GM23338 (cell line): ENCODE measurements at regions not wholly inside any gene's neighbourhood (a gene's known extent, or its start where the extent isn't known, plus 50 kb on each side); places are given as distances from the start of the nearest gene placed in this dataset.

ENCODE experiments used
- ATAC-seq: fragments of 200-7000 bp; cut with Tn5 transposase; 3 replicates; pipeline ENCODE4 v1.9.1; 2020
- DNase-seq: peaks from one replicate; pipeline ENCODE4 v3.0.0-alpha.2; 2015; ENCODE audit warnings: low spot score
- H2AFZ ChIP-seq: fragments of 200-600 bp; sonication (generic); 2 replicates; pipeline ENCODE4 v1.8.0; 2016; ENCODE audit warnings: antibody characterized with exemption, mild to moderate bottlenecking, moderate library complexity
- H3F3A ChIP-seq: fragments of 200-600 bp; sonication (generic); replicated peaks from 2 replicates; pipeline ENCODE4 v1.8.0; 2017; ENCODE audit warnings: antibody characterized with exemption, mixed run types, low read depth
- H3K27ac ChIP-seq: fragments of 200-600 bp; sonication (generic); 2 replicates; pipeline ENCODE4 v1.6.1; 2016; ENCODE audit warnings: low read depth
- H3K27me3 ChIP-seq: fragments of 200-600 bp; sonication (generic); 2 replicates; pipeline ENCODE4 v1.8.0; 2016; ENCODE audit warnings: mild to moderate bottlenecking, mixed run types, moderate library complexity; ENCODE audit not compliant: insufficient read depth
- H3K36me3 ChIP-seq: fragments of 200-600 bp; sonication (generic); 2 replicates; pipeline ENCODE4 v1.8.0; 2016; ENCODE audit warnings: mild to moderate bottlenecking; ENCODE audit not compliant: insufficient read depth
- H3K4me1 ChIP-seq: fragments of 200-600 bp; sonication (generic); 2 replicates; pipeline ENCODE4 v1.8.0; 2016; ENCODE audit warnings: mild to moderate bottlenecking, moderate library complexity; ENCODE audit not compliant: insufficient read depth
- H3K4me2 ChIP-seq: fragments of 200-600 bp; sonication (generic); 2 replicates; pipeline ENCODE4 v1.7.1; 2017; ENCODE audit warnings: mixed run types
- H3K4me3 ChIP-seq: fragments of 200-600 bp; sonication (generic); 2 replicates; pipeline ENCODE4 v1.6.1; 2016; ENCODE audit warnings: mixed run types
- H3K79me2 ChIP-seq: fragments of 200-600 bp; sonication (generic); replicated peaks from 2 replicates; pipeline ENCODE4 v1.8.0; 2017; ENCODE audit warnings: mild to moderate bottlenecking; ENCODE audit not compliant: insufficient read depth
- H3K9me2 ChIP-seq: fragments of 200-600 bp; sonication (generic); 2 replicates; pipeline ENCODE4 v1.8.0; 2017; ENCODE audit not compliant: insufficient read depth
- H4K20me1 ChIP-seq: fragments of 200-600 bp; sonication (generic); replicated peaks from 2 replicates; pipeline ENCODE4 v1.8.0; 2017; ENCODE audit warnings: mild to moderate bottlenecking; ENCODE audit not compliant: insufficient read depth
- H3K27ac Mint-ChIP-seq: 2 replicates; pipeline ENCODE4 v1.8.0; 2020; ENCODE audit warnings: inconsistent platforms, mild to moderate bottlenecking, moderate library complexity, mixed read lengths
- H3K27me3 Mint-ChIP-seq: 3 replicates; pipeline ENCODE4 v1.8.0; 2022; ENCODE audit warnings: low read depth, mild to moderate bottlenecking, moderate library complexity, mixed read lengths, inconsistent platforms; ENCODE audit not compliant: insufficient read depth, poor library complexity
- H3K36me3 Mint-ChIP-seq: 3 replicates; pipeline ENCODE4 v1.8.0; 2021; ENCODE audit warnings: low read depth, mild to moderate bottlenecking, inconsistent platforms, moderate library complexity, mixed read lengths
- H3K4me1 Mint-ChIP-seq: 3 replicates; pipeline ENCODE4 v1.8.0; 2020; ENCODE audit warnings: mild to moderate bottlenecking, inconsistent platforms, mixed read lengths
- H3K4me3 Mint-ChIP-seq: 3 replicates; pipeline ENCODE4 v1.8.0; 2021; ENCODE audit warnings: moderate library complexity, mild to moderate bottlenecking, inconsistent platforms, mixed read lengths
- H3K9me3 Mint-ChIP-seq: 3 replicates; pipeline ENCODE4 v1.8.0; 2020; ENCODE audit warnings: moderate library complexity, mild to moderate bottlenecking, inconsistent platforms, mixed read lengths
- CREB1 ChIP-seq: fragments of 250-450 bp; sonication (Bioruptor Pico); IDR thresholded peaks from 2 replicates; pipeline ENCODE4 v1.5.0; 2020; ENCODE audit warnings: low read depth, mild to moderate bottlenecking, moderate library complexity
- ETS1 ChIP-seq: IDR thresholded peaks from 2 replicates; pipeline ENCODE4 v1.6.1; 2016; ENCODE audit warnings: antibody characterized with exemption
- EZH2 ChIP-seq: fragments of 200-600 bp; sonication (generic); IDR thresholded peaks from one replicate; pipeline ENCODE4 v1.8.0; 2017; ENCODE audit warnings: antibody characterized with exemption, mild to moderate bottlenecking, low read depth; ENCODE audit not compliant: unreplicated experiment
- EZH2phosphoT487 ChIP-seq: fragments of 200-600 bp; sonication (generic); IDR thresholded peaks from one replicate; pipeline ENCODE4 v1.8.1; 2018; ENCODE audit warnings: antibody characterized with exemption; ENCODE audit not compliant: unreplicated experiment
- JUNB ChIP-seq: IDR thresholded peaks from one replicate; pipeline ENCODE4 v1.6.1; 2016; ENCODE audit warnings: antibody characterized with exemption; ENCODE audit not compliant: unreplicated experiment
- NANOG ChIP-seq: IDR thresholded peaks from 2 replicates; pipeline ENCODE4 v1.6.1; 2016; ENCODE audit warnings: antibody characterized with exemption, borderline replicate concordance
- POLR2AphosphoS5 ChIP-seq: IDR thresholded peaks from 2 replicates; pipeline ENCODE4 v1.6.1; 2016; ENCODE audit warnings: antibody characterized with exemption, low read depth
- STAT1 ChIP-seq: IDR thresholded peaks from one replicate; pipeline ENCODE4 v1.6.1; 2016; ENCODE audit warnings: antibody characterized with exemption; ENCODE audit not compliant: unreplicated experiment
- ZNF114 ChIP-seq: fragments of 250-450 bp; sonication (Bioruptor Pico); IDR thresholded peaks from 2 replicates; pipeline ENCODE4 v1.5.0; 2020; ENCODE audit warnings: mild to moderate bottlenecking, moderate library complexity
- ZNF331 ChIP-seq: fragments of 250-450 bp; sonication (Bioruptor Pico); IDR thresholded peaks from 2 replicates; pipeline ENCODE4 v1.5.0; 2020; ENCODE audit warnings: low read depth, mild to moderate bottlenecking, moderate library complexity
- ZNF462 ChIP-seq: fragments of 250-450 bp; sonication (Bioruptor Pico); IDR thresholded peaks from 2 replicates; pipeline ENCODE4 v1.5.0; 2020; ENCODE audit warnings: mild to moderate bottlenecking, moderate library complexity
- TF ChIP-seq, protein P1 (sequence below), 2 experiments: fragments of 200-600 bp in 1 of 2; sonication (generic) in 1 of 2; conservative IDR thresholded peaks; 2 replicates each; pipeline versions ENCODE4 v1.5.1 to v1.6.1; 2016 to 2017; ENCODE audit warnings: antibody characterized with exemption in 2 of 2, low read depth in 2 of 2, mild to moderate bottlenecking in 2 of 2, moderate library complexity in 1 of 2
- TF ChIP-seq, protein P2 (sequence below): IDR thresholded peaks from one replicate; pipeline ENCODE4 v1.6.1; 2018; ENCODE audit warnings: antibody characterized with exemption; ENCODE audit not compliant: unreplicated experiment

DNA sequence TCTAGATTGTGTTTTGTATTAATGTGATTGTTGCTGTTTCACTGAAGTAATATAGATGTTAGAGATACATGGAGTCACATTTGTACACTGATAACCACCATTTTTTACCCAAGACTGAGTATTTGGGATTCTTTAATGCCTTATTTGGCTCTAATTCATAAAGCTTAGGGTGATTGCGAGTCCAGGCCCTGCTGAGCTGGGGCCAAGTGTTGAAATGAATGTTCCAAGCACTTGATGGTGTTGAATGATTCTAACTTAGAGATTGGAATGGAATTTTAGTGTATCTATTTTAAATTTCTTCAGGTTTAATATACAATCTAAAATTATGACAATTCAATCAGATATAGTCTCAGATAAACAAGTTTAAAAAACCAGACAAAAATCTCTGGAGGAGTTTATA, 329.4 kb upstream of the SLC35B3 start:
- Histone ChIP-seq H3K36me3 (no peaks in the 10 kb centered on the region), H3K27me3 (no peaks in the 10 kb centered on the region), H3K4me3 (no peak overlapping the region), H3K27ac (no peak overlapping the region), H3K9me2 (no peaks in the 10 kb centered on the region), H3K79me2 (no peaks in the 10 kb centered on the region), H3K4me2 (no peak overlapping the region), H2AFZ (no peak overlapping the region), H3K4me1 (peaks cover 3% of the 10 kb centered on the region; the same call in 1 of the 2 replicates), H3F3A (no peaks in the 10 kb centered on the region), H4K20me1 (no peaks in the 10 kb centered on the region)
- H3K36me3 Mint-ChIP-seq = no peaks in the 10 kb centered on the region
- no peak overlapping the region for H3K4me3 Mint-ChIP-seq
- H3K27me3 Mint-ChIP-seq = peaks cover under 1% of the 10 kb centered on the region
- H3K27ac Mint-ChIP-seq = no peak overlapping the region
- peaks cover 2% of the 10 kb centered on the region; the same call in 1 of the 3 replicates for H3K9me3 Mint-ChIP-seq
- DNase-seq (no peak), ATAC-seq (no peak)
- TF ChIP-seq POLR2AphosphoS5 (no peak), NANOG (no peak), STAT1 (no peak), ZNF462 (CRISPR knock-in tag) (no peak), EZH2phosphoT487 (no peak), JUNB (no peak), EZH2 (no peak), ZNF331 (CRISPR knock-in tag) (no peak), ZNF114 (CRISPR knock-in tag) (no peak), ETS1 (no peak), CREB1 (CRISPR knock-in tag) (no peak)
- TF ChIP-seq, protein P1, sequence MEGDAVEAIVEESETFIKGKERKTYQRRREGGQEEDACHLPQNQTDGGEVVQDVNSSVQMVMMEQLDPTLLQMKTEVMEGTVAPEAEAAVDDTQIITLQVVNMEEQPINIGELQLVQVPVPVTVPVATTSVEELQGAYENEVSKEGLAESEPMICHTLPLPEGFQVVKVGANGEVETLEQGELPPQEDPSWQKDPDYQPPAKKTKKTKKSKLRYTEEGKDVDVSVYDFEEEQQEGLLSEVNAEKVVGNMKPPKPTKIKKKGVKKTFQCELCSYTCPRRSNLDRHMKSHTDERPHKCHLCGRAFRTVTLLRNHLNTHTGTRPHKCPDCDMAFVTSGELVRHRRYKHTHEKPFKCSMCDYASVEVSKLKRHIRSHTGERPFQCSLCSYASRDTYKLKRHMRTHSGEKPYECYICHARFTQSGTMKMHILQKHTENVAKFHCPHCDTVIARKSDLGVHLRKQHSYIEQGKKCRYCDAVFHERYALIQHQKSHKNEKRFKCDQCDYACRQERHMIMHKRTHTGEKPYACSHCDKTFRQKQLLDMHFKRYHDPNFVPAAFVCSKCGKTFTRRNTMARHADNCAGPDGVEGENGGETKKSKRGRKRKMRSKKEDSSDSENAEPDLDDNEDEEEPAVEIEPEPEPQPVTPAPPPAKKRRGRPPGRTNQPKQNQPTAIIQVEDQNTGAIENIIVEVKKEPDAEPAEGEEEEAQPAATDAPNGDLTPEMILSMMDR (conservative IDR thresholded peaks at IDR 0.05; ENCODE audit: low read depth in 2 of 2) = no peak
- TF ChIP-seq, protein P2, sequence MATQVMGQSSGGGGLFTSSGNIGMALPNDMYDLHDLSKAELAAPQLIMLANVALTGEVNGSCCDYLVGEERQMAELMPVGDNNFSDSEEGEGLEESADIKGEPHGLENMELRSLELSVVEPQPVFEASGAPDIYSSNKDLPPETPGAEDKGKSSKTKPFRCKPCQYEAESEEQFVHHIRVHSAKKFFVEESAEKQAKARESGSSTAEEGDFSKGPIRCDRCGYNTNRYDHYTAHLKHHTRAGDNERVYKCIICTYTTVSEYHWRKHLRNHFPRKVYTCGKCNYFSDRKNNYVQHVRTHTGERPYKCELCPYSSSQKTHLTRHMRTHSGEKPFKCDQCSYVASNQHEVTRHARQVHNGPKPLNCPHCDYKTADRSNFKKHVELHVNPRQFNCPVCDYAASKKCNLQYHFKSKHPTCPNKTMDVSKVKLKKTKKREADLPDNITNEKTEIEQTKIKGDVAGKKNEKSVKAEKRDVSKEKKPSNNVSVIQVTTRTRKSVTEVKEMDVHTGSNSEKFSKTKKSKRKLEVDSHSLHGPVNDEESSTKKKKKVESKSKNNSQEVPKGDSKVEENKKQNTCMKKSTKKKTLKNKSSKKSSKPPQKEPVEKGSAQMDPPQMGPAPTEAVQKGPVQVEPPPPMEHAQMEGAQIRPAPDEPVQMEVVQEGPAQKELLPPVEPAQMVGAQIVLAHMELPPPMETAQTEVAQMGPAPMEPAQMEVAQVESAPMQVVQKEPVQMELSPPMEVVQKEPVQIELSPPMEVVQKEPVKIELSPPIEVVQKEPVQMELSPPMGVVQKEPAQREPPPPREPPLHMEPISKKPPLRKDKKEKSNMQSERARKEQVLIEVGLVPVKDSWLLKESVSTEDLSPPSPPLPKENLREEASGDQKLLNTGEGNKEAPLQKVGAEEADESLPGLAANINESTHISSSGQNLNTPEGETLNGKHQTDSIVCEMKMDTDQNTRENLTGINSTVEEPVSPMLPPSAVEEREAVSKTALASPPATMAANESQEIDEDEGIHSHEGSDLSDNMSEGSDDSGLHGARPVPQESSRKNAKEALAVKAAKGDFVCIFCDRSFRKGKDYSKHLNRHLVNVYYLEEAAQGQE = no peak
- peaks cover 2% of the 10 kb centered on the region; the same call in 1 of the 3 replicates for H3K4me1 Mint-ChIP-seq
